PC-3 (cell line): ENCODE measurements at regions not wholly inside any gene's neighbourhood (a gene's known extent, or its start where the extent isn't known, plus 50 kb on each side); places are given as distances from the start of the nearest gene placed in this dataset.

Source experiments
- ATAC-seq: fragments of 200-7000 bp; cut with Tn5 transposase; 2 replicates; pipeline ENCODE4 v1.9.1; 2020; ENCODE audit warnings: mild to moderate bottlenecking, moderate library complexity
- BruUV-seq: library from RNA; stranded (reverse); fragments of 400-500 nt; replicated peaks from 2 replicates; lab custom pipeline; 2021; lab: Mats Ljungman, UMichigan
- CTCF ChIA-PET: fragments of 300-600 bp; sonication (Branson Sonifier 250); formaldehyde crosslinking; loops from one replicate; lab custom pipeline; 2022; ENCODE audit warnings: antibody characterized with exemption; lab: Charles Lee
- POLR2A ChIA-PET: fragments of 300-600 bp; sonication (Branson Sonifier 250); formaldehyde crosslinking; loops from one replicate; lab custom pipeline; 2022; ENCODE audit warnings: antibody characterized with exemption; ENCODE audit not compliant: unreplicated experiment; lab: Charles Lee
- DNase-seq: peaks from one replicate; pipeline ENCODE4 v3.0.0-alpha.2; 2015
- H2AFZ ChIP-seq: fragments of 300-600 bp; sonication (generic); 2 replicates; pipeline ENCODE4 v1.6.0; 2016; ENCODE audit warnings: antibody characterized with exemption, low read length
- H3F3A ChIP-seq: fragments of 300-600 bp; sonication (generic); one replicate; pipeline ENCODE4 v1.6.0; 2017; ENCODE audit warnings: antibody characterized with exemption, low read length, control low read depth, mild to moderate bottlenecking; ENCODE audit not compliant: unreplicated experiment
- H3K27ac ChIP-seq: fragments of 300-600 bp; sonication (generic); 2 replicates; pipeline ENCODE4 v1.5.1; 2016; ENCODE audit warnings: mild to moderate bottlenecking, low read length
- H3K27me3 ChIP-seq: fragments of 300-600 bp; sonication (generic); 2 replicates; pipeline ENCODE4 v1.6.1; 2016; ENCODE audit warnings: low read length, mixed read lengths
- H3K36me3 ChIP-seq: fragments of 300-600 bp; sonication (generic); 2 replicates; pipeline ENCODE4 v1.6.1; 2016; ENCODE audit warnings: low read depth, mixed run types, low read length, mixed read lengths
- H3K4me1 ChIP-seq: fragments of 300-600 bp; sonication (generic); 2 replicates; pipeline ENCODE4 v1.5.1; 2016; ENCODE audit warnings: low read length; ENCODE audit not compliant: insufficient read depth
- H3K4me2 ChIP-seq: fragments of 300-600 bp; sonication (generic); 2 replicates; pipeline ENCODE4 v1.6.0; 2016; ENCODE audit warnings: low read length
- H3K4me3 ChIP-seq: fragments of 300-600 bp; sonication (generic); 2 replicates; pipeline ENCODE4 v1.5.1; 2016; ENCODE audit warnings: mild to moderate bottlenecking, low read length, mixed read lengths
- H3K79me2 ChIP-seq: fragments of 300-600 bp; sonication (generic); 2 replicates; pipeline ENCODE4 v1.6.1; 2017; ENCODE audit warnings: low read length, mixed read lengths
- H3K9ac ChIP-seq: fragments of 300-600 bp; sonication (generic); 2 replicates; pipeline ENCODE4 v1.6.0; 2016; ENCODE audit warnings: mild to moderate bottlenecking, low read length
- H3K9me2 ChIP-seq: fragments of 300-600 bp; sonication (generic); replicated peaks from 2 replicates; pipeline ENCODE4 v1.6.1; 2016; ENCODE audit warnings: mixed run types, low read length, mixed read lengths
- H3K9me3 ChIP-seq: fragments of 300-600 bp; sonication (generic); 2 replicates; pipeline ENCODE4 v1.6.1; 2016; ENCODE audit warnings: low read length, mixed read lengths
- H4K20me1 ChIP-seq: fragments of 300-600 bp; sonication (generic); 2 replicates; pipeline ENCODE4 v1.6.1; 2016; ENCODE audit warnings: low read length, mixed read lengths
- EZH2 ChIP-seq: fragments of 300-600 bp; sonication (generic); IDR thresholded peaks from one replicate; pipeline ENCODE4 v1.6.1; 2017; ENCODE audit warnings: antibody characterized with exemption, mild to moderate bottlenecking, low read length; ENCODE audit not compliant: unreplicated experiment
- EZH2phosphoT487 ChIP-seq: fragments of 300-600 bp; sonication (generic); IDR thresholded peaks from 2 replicates; pipeline ENCODE4 v1.6.1; 2018; ENCODE audit warnings: mild to moderate bottlenecking, antibody characterized with exemption, low read length, borderline replicate concordance
- intact Hi-C: fragments of 100-400 bp; cut with micrococcal nuclease; formaldehyde crosslinking; loops from 2 replicates; pipeline ENCODE4 v1.9.0; 2023
- TF ChIP-seq, protein P1 (sequence below): fragments of 300-600 bp; sonication (generic); conservative IDR thresholded peaks from 2 replicates; pipeline ENCODE4 v1.5.1; 2017; ENCODE audit warnings: antibody characterized with exemption, low read depth, mild to moderate bottlenecking, low read length

DNA sequence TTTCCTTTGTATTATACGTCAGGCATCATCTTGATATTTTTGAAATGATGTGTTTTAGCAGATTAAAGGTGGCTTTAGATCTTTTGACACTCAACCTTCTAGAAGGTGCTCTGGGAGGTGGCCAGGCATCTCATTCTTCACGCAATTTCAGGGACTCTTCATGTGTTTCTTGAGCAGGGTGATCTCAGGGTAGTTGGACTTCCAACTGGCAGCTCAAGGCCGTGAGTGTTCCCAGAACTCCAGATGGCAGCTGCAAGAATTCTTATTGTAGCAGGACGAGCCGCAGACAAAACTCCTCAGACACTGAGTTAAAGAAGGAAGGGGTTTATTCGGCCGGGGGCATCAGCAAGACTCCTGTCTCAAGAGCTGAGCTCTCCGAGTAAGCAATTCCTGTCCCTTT lies 82.5 kb upstream of the UBAC2 start:
- no peak for DNase-seq
- ChIA-PET CTCF (no interaction called here), POLR2A (no interaction called here)
- Histone ChIP-seq H3K4me3 (no peak overlapping the region), H2AFZ (no peak overlapping the region), H3K4me2 (no peak overlapping the region), H3F3A (no peaks in the 10 kb centered on the region), H3K36me3 (no peaks in the 10 kb centered on the region), H3K9ac (no peak overlapping the region), H3K9me2 (no peaks in the 10 kb centered on the region), H3K4me1 (no peaks in the 10 kb centered on the region), H4K20me1 (no peaks in the 10 kb centered on the region), H3K27me3 (no peaks in the 10 kb centered on the region), H3K27ac (no peak overlapping the region), H3K9me3 (no peaks in the 10 kb centered on the region), H3K79me2 (no peaks in the 10 kb centered on the region)
- BruUV-seq = no TSS peak
- TF ChIP-seq EZH2phosphoT487 = no peak
- TF ChIP-seq, protein P1, sequence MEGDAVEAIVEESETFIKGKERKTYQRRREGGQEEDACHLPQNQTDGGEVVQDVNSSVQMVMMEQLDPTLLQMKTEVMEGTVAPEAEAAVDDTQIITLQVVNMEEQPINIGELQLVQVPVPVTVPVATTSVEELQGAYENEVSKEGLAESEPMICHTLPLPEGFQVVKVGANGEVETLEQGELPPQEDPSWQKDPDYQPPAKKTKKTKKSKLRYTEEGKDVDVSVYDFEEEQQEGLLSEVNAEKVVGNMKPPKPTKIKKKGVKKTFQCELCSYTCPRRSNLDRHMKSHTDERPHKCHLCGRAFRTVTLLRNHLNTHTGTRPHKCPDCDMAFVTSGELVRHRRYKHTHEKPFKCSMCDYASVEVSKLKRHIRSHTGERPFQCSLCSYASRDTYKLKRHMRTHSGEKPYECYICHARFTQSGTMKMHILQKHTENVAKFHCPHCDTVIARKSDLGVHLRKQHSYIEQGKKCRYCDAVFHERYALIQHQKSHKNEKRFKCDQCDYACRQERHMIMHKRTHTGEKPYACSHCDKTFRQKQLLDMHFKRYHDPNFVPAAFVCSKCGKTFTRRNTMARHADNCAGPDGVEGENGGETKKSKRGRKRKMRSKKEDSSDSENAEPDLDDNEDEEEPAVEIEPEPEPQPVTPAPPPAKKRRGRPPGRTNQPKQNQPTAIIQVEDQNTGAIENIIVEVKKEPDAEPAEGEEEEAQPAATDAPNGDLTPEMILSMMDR = no peak
- no peak for TF ChIP-seq EZH2
- intact Hi-C loops = no loop called here
- ATAC-seq = no peak

DNA sequence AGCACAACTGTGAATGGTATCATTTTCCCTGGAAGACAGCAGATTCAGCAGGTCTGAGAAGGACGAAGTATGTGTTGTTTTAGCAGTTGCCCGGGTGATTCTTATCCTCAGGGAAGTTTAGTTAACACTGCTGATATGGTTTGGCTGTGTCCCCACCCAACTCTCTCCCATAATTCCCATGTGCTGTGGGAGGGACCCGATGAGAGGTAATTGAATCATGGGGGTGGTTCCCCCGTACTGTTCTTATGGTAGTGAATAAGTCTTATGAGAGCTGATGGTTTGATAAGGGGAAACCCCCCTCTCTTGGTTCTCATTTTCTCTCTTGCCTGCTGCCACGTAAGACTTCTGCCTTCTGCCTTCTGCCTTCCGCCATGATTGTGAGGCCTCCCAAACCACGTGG lies 81.0 kb upstream of the UBAC2 start:
- no peak overlapping the region for H3K27ac ChIP-seq
- no peak overlapping the region for H3K4me2 ChIP-seq
- DNase-seq (no peak), ATAC-seq (no peak)
- no peaks in the 10 kb centered on the region for H4K20me1 ChIP-seq
- TF ChIP-seq, protein P1 = no peak
- TF ChIP-seq EZH2phosphoT487 = no peak
- TF ChIP-seq EZH2 = no peak
- no peaks in the 10 kb centered on the region for H3K27me3 ChIP-seq
- H3K4me3 ChIP-seq = no peak overlapping the region
- no peaks in the 10 kb centered on the region for H3F3A ChIP-seq
- H3K9me3 ChIP-seq = no peaks in the 10 kb centered on the region
- intact Hi-C loops = no loop called here
- H3K4me1 ChIP-seq = peaks cover 4% of the 10 kb centered on the region
- CTCF ChIA-PET = no interaction called here
- no peaks in the 10 kb centered on the region for H3K36me3 ChIP-seq
- no peak overlapping the region for H3K9ac ChIP-seq
- no peaks in the 10 kb centered on the region for H3K79me2 ChIP-seq
- no peak overlapping the region for H2AFZ ChIP-seq
- H3K9me2 ChIP-seq = no peaks in the 10 kb centered on the region
- no TSS peak for BruUV-seq
- POLR2A ChIA-PET = no interaction called here

DNA sequence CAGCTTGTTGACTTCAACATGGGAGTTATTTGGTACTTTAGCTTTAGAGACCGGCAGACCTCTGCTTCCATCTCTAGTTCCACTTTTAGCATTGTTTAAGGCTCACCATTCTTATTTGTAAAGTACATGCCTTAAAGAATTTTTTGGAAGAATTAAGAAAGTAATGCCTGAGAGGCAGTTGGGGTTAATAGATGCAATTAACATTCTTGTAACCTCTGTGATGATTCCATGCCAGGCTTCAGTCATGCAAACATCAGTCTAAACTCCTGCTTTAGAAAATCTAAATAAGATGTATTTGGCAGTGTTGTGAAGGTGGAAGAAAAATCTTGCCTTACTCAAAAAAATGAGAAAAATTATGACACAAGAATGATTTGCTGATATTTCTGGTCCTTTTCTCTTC lies 79.9 kb upstream of the UBAC2 start:
- Histone ChIP-seq H3K9me3 (no peaks in the 10 kb centered on the region), H3K4me2 (no peak overlapping the region), H3K79me2 (no peaks in the 10 kb centered on the region), H3K27ac (no peak overlapping the region), H3K4me1 (peaks cover 12% of the 10 kb centered on the region), H3K27me3 (no peaks in the 10 kb centered on the region), H3K4me3 (no peak overlapping the region), H3F3A (no peaks in the 10 kb centered on the region), H2AFZ (no peak overlapping the region), H4K20me1 (no peaks in the 10 kb centered on the region), H3K9me2 (no peaks in the 10 kb centered on the region), H3K36me3 (no peaks in the 10 kb centered on the region), H3K9ac (no peak overlapping the region)
- CTCF ChIA-PET = no interaction called here
- BruUV-seq = no TSS peak
- DNase-seq (no peak), ATAC-seq (no peak)
- POLR2A ChIA-PET = no interaction called here
- intact Hi-C loops = no loop called here
- TF ChIP-seq EZH2 (no peak), EZH2phosphoT487 (no peak)
- TF ChIP-seq, protein P1 = no peak
